Activated naive CD4-positive, alpha-beta T cell treated with anti-CD3 and anti-CD28 coated beads, Interleukin-2, amount 10 ng/mL, durations not matched to agents 7 days and 5 days (primary cell): ENCODE measurements at regions not wholly inside any gene's neighbourhood (a gene's known extent, or its start where the extent isn't known, plus 50 kb on each side); places are given as distances from the start of the nearest gene placed in this dataset.
"Not testable (repeated sequence)": the region's sequence is repeated elsewhere in the genome, so short reads cannot be mapped to it uniquely, and the experiment has no call there.

Source experiments
- CTCF ChIA-PET: fragments of 350-600 bp; sonication (Branson Sonifier 250); formaldehyde crosslinking; loops from one replicate; lab custom pipeline; 2021; ENCODE audit warnings: antibody characterized with exemption; lab: Charles Lee
- DNase-seq: peaks from one replicate; pipeline ENCODE4 v3.0.0-alpha.2; 2020
- H3K27ac Mint-ChIP-seq: one replicate; pipeline ENCODE4 v1.8.0; 2021; ENCODE audit warnings: mild to moderate bottlenecking, moderate library complexity, mixed read lengths
- H3K27me3 Mint-ChIP-seq: one replicate; pipeline ENCODE4 v1.8.0; 2021; ENCODE audit warnings: mild to moderate bottlenecking, mixed read lengths
- H3K36me3 Mint-ChIP-seq: one replicate; pipeline ENCODE4 v1.8.0; 2021; ENCODE audit warnings: mixed read lengths
- H3K4me1 Mint-ChIP-seq: one replicate; pipeline ENCODE4 v1.8.0; 2021; ENCODE audit warnings: mixed read lengths
- H3K4me3 Mint-ChIP-seq: one replicate; pipeline ENCODE4 v1.8.0; 2021; ENCODE audit warnings: mild to moderate bottlenecking, moderate library complexity, mixed read lengths
- H3K9me3 Mint-ChIP-seq: one replicate; pipeline ENCODE4 v1.8.0; 2021; ENCODE audit warnings: mixed read lengths

DNA sequence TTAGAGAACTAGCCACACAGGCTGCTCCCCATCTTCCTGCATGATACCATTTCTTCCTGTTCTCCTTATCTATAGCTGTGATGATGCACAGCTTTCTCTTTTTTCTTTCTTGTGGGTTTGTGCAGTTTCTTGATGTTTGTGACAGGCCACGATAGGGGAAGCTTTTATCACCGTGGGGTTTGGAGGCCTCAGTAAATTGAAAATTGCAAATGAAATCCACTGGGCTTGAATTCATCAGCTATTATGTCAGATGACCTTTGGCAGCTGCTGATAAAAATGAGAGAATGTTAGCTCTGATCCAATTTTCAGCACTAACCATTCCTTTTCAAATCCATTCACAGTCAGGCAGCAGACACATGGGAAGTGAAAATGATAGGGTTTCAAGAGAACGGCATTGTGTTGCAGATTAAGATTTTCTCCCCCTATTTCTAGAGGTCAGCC is 176.9 kb upstream of the SOX2 start:
- Mint-ChIP-seq H3K27me3 (no peaks in the 10 kb centered on the region), H3K4me3 (no peak overlapping the region), H3K36me3 (no peaks in the 10 kb centered on the region), H3K27ac (no peak overlapping the region), H3K4me1 (no peaks in the 10 kb centered on the region), H3K9me3 (peaks cover 14% of the 10 kb centered on the region)
- DNase-seq, result no peak
- CTCF ChIA-PET, result no interaction called here

DNA sequence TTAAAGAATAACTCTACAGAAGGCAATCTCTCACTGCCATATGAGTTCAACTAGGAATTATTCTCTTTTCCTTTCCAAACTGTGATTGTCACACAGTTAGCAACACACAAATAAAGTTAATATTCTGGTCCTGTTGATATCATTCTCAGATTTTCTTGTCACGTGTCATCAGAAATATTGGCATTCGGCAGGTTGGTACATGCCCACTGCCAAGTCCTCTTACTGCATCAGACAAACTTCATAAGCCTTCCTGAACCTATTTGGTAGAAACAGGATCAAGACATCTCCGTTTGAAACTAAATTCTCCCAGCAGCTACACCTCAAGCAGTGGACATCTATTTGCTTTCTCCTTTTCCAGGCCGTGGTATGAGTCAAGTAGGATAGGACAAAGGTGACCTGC is 177.9 kb upstream of the SOX2 start:
- H3K4me3 Mint-ChIP-seq, result no peak overlapping the region

DNA sequence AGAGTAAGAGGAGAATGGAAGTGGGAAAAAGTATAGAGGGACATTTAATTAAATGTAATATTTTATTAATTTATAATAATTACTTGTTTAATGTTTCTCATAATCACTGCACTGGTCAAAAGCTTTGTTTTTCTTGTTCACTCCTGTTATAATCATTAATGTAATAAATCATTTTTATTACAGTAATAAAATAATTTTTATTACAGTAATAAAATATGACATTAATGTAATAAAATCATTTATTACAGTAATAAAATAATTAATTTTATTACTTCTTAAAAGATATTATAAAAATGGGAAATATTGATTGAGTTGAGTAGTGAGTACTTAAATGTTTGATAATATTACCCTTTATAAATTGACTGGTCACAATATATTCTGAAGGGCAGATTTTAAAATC is 181.1 kb upstream of the SOX2 start:
- Mint-ChIP-seq H3K4me1 (no peaks in the 10 kb centered on the region), H3K4me3 (no peak overlapping the region), H3K9me3 (peaks cover 21% of the 10 kb centered on the region), H3K36me3 (no peaks in the 10 kb centered on the region), H3K27me3 (no peaks in the 10 kb centered on the region), H3K27ac (no peak overlapping the region)
- DNase-seq, result no peak
- CTCF ChIA-PET, result no interaction called here

More for the DNA sequence above, 177.9 kb upstream of the SOX2 start:
- H3K27ac Mint-ChIP-seq, result no peak overlapping the region
- CTCF ChIA-PET, result no interaction called here
- H3K36me3 Mint-ChIP-seq, result no peaks in the 10 kb centered on the region
- H3K27me3 Mint-ChIP-seq, result no peaks in the 10 kb centered on the region
- H3K9me3 Mint-ChIP-seq, result peaks cover 13% of the 10 kb centered on the region
- DNase-seq, result no peak
- no peaks in the 10 kb centered on the region for H3K4me1 Mint-ChIP-seq

DNA sequence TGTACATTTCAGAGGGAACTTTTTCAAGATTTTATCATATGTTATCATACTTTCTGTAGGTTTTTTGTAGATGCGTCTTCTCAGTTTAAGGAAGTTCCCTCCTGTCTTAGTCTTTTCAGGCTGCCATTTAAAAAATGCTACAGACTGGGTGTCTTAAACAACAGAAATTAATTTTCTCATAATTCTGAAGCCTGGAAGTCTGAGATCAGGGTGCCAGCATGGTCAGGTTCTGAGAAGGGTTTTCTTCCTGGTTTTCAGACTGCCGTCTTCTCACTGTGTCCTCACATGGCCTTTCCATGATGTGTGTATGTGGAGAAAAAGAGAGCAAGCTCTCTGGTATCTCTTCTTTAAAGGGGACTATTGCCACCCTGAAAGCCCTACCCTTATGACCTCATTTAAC is 189.9 kb upstream of the SOX2 start:
- Mint-ChIP-seq H3K27ac (no peak overlapping the region), H3K4me3 (no peak overlapping the region), H3K9me3 (peaks cover 25% of the 10 kb centered on the region), H3K36me3 (no peaks in the 10 kb centered on the region), H3K4me1 (no peaks in the 10 kb centered on the region), H3K27me3 (no peaks in the 10 kb centered on the region)
- DNase-seq, result no peak
- CTCF ChIA-PET, result no interaction called here

DNA sequence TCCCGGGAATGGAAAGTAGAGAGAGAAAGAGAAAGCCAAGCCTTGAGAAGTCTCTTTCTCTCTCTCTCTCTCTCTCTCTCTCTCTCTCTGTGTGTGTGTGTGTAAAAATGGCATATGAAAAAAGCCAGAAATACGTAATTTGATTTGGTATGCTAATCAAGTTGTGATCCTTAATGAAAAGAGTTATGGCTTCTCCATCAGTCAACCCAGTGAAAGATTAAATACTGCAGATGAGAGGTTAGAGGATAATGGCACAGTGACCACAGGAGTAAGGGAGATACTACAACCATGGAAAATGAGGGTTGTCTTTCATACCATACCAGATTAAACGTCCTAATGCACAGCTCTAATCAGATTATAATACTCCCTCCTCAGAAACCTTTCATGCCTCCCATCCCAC is 193.5 kb upstream of the SOX2 start:
- no peak overlapping the region for H3K4me3 Mint-ChIP-seq
- H3K27ac Mint-ChIP-seq, result no peak overlapping the region
- CTCF ChIA-PET, result no interaction called here
- no peak for DNase-seq
- no peaks in the 10 kb centered on the region for H3K27me3 Mint-ChIP-seq
- no peaks in the 10 kb centered on the region for H3K4me1 Mint-ChIP-seq
- peaks cover 23% of the 10 kb centered on the region for H3K9me3 Mint-ChIP-seq
- H3K36me3 Mint-ChIP-seq, result no peaks in the 10 kb centered on the region

DNA sequence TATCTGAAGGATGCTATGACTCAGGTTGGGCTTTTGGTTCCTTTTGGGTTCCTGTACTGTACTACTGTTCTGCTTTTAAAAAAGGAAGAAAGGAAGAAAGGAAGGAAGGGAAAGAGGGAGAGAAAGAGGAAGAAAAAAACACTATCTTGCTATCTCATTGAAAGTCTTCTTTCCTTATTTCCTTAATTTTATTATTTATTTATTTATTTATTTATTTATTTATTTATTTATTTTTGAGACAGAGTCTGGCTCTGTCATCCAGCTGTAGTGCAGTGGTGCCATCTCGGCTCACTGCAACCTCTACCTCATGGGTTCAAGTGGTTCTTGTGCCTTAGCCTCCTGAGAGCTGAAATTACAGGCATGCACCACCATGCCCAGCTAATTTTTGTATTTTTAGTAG is 198.9 kb upstream of the SOX2 start:
- Mint-ChIP-seq H3K27me3 (no peaks in the 10 kb centered on the region), H3K36me3 (no peaks in the 10 kb centered on the region), H3K4me3 (no peak overlapping the region), H3K27ac (no peak overlapping the region), H3K9me3 (peaks cover 38% of the 10 kb centered on the region), H3K4me1 (no peaks in the 10 kb centered on the region)
- no peak for DNase-seq
- CTCF ChIA-PET, result no interaction called here

DNA sequence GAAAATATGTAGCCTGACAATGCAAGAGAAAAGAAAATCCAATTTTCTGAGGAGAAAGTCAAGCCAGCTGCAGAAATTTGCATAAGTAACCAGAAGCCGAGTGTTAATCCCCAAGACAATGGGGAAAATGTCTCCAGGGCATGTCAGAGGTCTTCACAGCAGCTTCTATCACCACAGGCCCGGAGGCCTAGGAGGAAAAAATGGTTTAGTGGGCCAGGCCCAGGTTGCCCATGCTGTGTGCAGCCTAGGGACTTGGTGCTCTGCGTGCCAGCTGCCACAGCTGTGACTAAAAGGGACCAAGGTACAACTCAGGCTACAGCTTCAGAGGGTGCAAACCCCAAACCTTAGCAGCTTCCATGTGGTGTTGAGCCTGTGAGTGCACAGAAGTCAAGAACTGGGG is 201.2 kb upstream of the SOX2 start:
- Mint-ChIP-seq H3K9me3 (peaks cover 34% of the 10 kb centered on the region), H3K27ac (no peak overlapping the region), H3K4me1 (no peaks in the 10 kb centered on the region), H3K4me3 (no peak overlapping the region), H3K27me3 (no peaks in the 10 kb centered on the region), H3K36me3 (no peaks in the 10 kb centered on the region)
- CTCF ChIA-PET, result no interaction called here
- DNase-seq, result no peak

DNA sequence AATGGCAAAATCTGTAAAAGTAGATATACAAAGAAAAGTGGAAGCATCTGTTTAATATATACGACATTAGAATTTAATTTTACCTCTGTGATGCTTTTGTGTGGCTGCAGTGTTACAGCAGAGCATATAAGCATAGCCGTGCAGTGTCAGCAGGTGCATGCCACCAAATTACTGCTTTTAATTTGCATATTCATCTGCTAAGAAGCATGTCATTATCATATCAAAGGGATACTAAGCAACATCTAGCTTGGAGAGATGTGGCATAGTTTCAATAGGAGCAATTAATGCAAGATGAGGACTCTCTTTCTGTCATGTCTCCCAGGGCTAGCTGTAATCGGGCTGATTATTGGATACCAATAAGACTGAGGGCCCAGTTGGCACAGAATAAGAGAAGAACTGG is 214.4 kb upstream of the SOX2 start:
- no peaks in the 10 kb centered on the region for H3K36me3 Mint-ChIP-seq
- no peaks in the 10 kb centered on the region for H3K4me1 Mint-ChIP-seq
- CTCF ChIA-PET, result no interaction called here

DNA sequence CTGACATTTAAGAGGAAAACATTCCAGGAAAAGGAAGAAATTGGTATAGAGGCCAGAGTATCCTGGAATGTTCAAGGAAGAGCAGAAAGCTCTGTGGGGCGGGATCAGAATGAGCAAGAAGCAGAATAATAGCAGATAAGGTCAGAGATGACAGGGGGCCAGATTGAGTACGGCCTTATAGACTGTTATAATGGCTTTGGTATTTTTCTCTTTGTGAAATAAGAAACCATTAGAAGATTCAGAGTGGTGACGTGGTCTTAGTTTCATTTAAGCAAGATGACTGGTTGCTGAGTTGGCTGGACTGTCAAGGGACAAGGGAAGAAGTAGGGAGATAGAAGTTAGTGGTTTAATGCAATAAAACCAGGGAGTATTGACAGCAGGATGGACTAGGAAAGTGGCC is 218.3 kb upstream of the SOX2 start:
- no peak overlapping the region for H3K27ac Mint-ChIP-seq
- no peaks in the 10 kb centered on the region for H3K36me3 Mint-ChIP-seq
- H3K4me1 Mint-ChIP-seq, result no peaks in the 10 kb centered on the region
- H3K9me3 Mint-ChIP-seq, result peaks cover 2% of the 10 kb centered on the region
- CTCF ChIA-PET, result no interaction called here
- no peaks in the 10 kb centered on the region for H3K27me3 Mint-ChIP-seq
- no peak for DNase-seq
- H3K4me3 Mint-ChIP-seq, result no peak overlapping the region

More for the DNA sequence above, 214.4 kb upstream of the SOX2 start:
- DNase-seq, result no peak
- Mint-ChIP-seq H3K27ac (no peak overlapping the region), H3K27me3 (no peaks in the 10 kb centered on the region), H3K9me3 (peaks cover 6% of the 10 kb centered on the region), H3K4me3 (no peak overlapping the region)

DNA sequence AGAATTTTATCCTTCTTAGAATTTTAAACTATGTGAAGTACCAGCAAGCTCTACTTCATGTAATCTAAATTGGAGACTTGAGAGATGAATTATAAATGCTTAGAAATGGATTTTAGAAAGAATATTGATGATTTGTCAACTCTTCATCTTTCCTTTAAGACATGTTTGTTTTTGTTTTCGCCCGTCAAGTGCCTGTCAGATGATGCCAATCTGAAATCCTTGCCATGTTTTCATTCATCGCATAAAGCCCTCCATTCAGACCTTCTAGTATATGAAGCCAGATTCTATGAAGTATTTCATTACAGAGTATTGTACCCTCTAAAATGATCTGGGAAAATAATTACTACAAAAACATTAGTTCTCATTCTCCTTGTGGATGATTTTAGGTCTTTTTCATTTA is 223.2 kb upstream of the SOX2 start:
- H3K4me3 Mint-ChIP-seq, result no peak overlapping the region
- H3K27ac Mint-ChIP-seq, result no peak overlapping the region
- CTCF ChIA-PET, result no interaction called here
- no peaks in the 10 kb centered on the region for H3K4me1 Mint-ChIP-seq
- DNase-seq, result no peak
- no peaks in the 10 kb centered on the region for H3K36me3 Mint-ChIP-seq
- no peaks in the 10 kb centered on the region for H3K27me3 Mint-ChIP-seq
- peaks cover 2% of the 10 kb centered on the region for H3K9me3 Mint-ChIP-seq

DNA sequence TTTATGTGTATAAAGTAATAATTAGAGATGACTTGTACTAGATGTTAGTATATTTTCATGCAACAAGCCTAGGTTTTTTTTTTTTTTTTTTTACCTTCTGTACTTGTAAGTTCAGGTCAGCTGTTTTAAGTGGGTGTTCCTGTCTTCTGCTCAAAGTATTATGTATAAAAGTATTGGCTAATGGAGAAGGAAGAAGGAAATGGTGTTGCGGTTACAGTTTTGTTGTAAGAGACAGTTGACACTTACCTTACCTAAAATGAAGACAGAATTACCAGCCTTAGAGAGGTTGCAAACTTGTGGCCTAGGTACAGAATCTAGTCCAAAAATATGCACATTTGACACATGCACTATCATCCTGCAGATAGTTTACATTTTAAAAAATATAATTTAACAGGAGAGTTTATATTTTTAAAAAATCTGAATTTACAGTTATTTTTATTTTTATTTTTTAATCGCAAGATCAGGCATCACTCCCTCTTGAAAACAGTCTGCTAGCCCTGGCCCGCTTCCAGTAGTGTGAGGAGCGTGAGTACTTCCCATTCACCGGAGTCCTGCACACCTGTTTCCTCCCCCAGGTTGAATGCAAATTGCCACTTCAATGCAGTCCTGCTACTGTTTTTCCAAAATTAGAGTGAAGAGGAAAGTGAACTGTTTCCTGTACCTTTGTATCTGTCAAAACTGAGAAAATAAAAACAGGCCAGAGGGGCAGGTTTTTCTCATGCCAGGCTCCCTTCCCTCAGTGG is 224.3 kb upstream of the SOX2 start:
- Mint-ChIP-seq H3K4me1 (no peaks in the 10 kb centered on the region), H3K36me3 (no peaks in the 10 kb centered on the region), H3K27ac (no peak overlapping the region), H3K27me3 (no peaks in the 10 kb centered on the region), H3K4me3 (no peak overlapping the region), H3K9me3 (peaks cover 2% of the 10 kb centered on the region)
- DNase-seq, result no peak
- CTCF ChIA-PET, result interaction anchor here (0.6 kb wide), 1 partner anchor 10 kb away, joined by 3 read pairs; no protein-coding TSS in a partner anchor

DNA sequence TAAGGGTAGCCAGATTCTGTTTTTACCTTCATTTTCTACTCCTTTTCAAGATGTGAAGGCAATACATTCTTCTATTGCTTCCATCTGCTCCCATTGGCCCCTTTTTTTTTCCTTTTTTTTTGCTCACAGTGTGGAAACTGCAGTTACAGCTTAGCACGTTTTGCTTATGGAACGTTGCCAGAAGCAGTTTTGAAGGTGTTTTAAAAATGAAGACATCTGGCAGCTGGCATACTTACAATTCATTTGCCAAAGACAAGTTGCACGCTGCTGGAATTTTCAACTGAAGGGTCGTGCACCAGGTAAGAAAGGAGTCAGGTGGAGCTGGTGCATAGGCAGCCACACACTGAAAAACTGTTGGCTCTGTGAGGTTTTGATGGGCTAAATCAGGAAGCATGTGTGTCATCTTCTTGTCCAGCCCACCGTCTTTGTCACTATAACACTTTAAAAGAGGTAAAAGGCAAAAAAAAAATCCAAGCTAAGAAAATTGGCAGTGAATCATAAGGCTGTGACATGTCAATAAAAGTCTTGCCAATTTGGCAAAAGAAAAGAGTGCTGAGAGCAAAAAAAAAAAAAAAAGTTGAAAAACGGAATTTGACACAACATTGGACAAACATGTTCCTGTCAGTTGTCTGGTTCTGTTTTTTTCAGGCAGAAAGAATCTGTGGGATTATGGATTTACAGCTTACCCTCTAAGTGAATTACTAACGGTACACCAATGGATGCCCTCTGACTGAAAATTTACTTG is 225.4 kb upstream of the SOX2 start:
- no peak overlapping the region for H3K4me3 Mint-ChIP-seq
- no peaks in the 10 kb centered on the region for H3K36me3 Mint-ChIP-seq
- DNase-seq, result no peak
- H3K27ac Mint-ChIP-seq, result no peak overlapping the region
- no peaks in the 10 kb centered on the region for H3K27me3 Mint-ChIP-seq
- CTCF ChIA-PET, result interaction anchor here (0.6 to 0.7 kb wide), 2 partner anchors 9 to 711 kb away, joined by 3 read pairs; no protein-coding TSS in a partner anchor
- H3K9me3 Mint-ChIP-seq, result peaks cover 2% of the 10 kb centered on the region
- H3K4me1 Mint-ChIP-seq, result no peaks in the 10 kb centered on the region

DNA sequence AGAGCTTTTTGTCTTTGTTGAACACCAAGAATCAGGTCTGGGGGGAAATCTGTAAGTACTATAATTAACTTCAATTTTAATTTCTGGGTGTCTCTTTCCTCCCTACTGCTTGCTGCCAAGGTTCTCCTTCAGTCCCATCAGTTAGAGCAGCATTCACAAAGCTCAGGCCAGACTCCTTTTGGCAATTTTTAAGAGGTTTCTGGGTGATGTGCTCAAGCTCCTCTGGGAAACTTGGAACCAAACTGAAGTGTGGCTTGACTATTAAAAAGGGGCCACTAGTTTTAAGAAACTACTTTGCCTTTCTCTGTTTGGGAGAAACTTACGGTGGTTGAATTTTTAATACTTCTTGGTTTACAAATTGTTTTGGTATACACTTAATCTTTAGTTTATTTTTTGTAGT is 227.7 kb upstream of the SOX2 start:
- no peaks in the 10 kb centered on the region for H3K36me3 Mint-ChIP-seq
- no peak overlapping the region for H3K4me3 Mint-ChIP-seq
- H3K9me3 Mint-ChIP-seq, result peaks cover 15% of the 10 kb centered on the region
- H3K4me1 Mint-ChIP-seq, result no peaks in the 10 kb centered on the region
- H3K27me3 Mint-ChIP-seq, result no peaks in the 10 kb centered on the region
- DNase-seq, result no peak
- H3K27ac Mint-ChIP-seq, result no peak overlapping the region
- CTCF ChIA-PET, result no interaction called here

DNA sequence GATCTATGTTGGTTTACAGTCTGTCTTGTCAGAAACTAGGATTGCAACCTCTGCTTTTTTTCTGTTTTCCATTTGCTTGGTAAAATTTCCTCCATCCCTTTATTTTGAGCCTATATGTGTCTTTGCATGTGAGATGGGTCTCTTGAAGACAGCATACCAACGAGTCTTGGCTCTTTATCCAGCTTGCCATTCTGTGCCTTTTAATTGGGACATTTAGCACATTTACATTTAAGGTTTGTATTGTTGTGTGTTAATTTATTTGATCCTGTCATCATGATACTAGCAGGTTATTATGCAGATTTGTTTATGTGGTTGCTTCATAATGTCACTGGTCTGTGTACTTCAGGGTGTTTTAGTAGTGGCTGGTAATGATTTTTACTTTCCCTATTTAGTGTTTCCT is 236.6 kb upstream of the SOX2 start:
- H3K9me3 Mint-ChIP-seq, result peaks cover 52% of the 10 kb centered on the region
- H3K36me3 Mint-ChIP-seq, H3K4me1 Mint-ChIP-seq, H3K27me3 Mint-ChIP-seq, H3K4me3 Mint-ChIP-seq, H3K27ac Mint-ChIP-seq, CTCF ChIA-PET, DNase-seq: not testable (repeated sequence)

DNA sequence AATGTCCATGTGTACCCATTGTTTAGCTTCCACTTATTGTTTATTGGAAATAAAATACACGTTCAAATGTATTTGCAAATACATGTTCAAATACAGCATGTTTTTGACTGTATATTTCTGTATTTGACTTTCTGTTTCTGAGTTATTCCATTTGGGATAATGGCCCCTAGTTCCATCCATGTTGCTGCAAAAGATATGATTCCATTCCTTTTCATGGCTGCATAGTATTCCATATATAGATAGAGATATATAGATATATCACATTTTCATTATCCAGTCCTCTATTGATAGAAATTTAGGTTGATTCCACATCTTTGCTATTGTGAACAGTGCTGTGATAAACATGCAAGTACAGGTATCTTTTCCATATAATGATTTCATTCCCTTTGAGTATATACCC is 241.4 kb upstream of the SOX2 start:
- DNase-seq, result no peak
- peaks cover 36% of the 10 kb centered on the region for H3K9me3 Mint-ChIP-seq
- H3K36me3 Mint-ChIP-seq, result no peaks in the 10 kb centered on the region
- no peak overlapping the region for H3K27ac Mint-ChIP-seq
- CTCF ChIA-PET, result no interaction called here
- no peaks in the 10 kb centered on the region for H3K27me3 Mint-ChIP-seq
- H3K4me3 Mint-ChIP-seq, result no peak overlapping the region
- H3K4me1 Mint-ChIP-seq, result no peaks in the 10 kb centered on the region
